ENCODE measurements at regions not wholly inside any gene's neighbourhood (a gene's known extent, or its start where the extent isn't known, plus 50 kb on each side); places are given as distances from the start of the nearest gene placed in this dataset.

- TF ChIP-seq, protein P1, sequence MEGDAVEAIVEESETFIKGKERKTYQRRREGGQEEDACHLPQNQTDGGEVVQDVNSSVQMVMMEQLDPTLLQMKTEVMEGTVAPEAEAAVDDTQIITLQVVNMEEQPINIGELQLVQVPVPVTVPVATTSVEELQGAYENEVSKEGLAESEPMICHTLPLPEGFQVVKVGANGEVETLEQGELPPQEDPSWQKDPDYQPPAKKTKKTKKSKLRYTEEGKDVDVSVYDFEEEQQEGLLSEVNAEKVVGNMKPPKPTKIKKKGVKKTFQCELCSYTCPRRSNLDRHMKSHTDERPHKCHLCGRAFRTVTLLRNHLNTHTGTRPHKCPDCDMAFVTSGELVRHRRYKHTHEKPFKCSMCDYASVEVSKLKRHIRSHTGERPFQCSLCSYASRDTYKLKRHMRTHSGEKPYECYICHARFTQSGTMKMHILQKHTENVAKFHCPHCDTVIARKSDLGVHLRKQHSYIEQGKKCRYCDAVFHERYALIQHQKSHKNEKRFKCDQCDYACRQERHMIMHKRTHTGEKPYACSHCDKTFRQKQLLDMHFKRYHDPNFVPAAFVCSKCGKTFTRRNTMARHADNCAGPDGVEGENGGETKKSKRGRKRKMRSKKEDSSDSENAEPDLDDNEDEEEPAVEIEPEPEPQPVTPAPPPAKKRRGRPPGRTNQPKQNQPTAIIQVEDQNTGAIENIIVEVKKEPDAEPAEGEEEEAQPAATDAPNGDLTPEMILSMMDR (IDR thresholded peaks at IDR 0.05; ENCODE audit: low read length), result no peak
- TF ChIP-seq EZH2 (optimal IDR thresholded peaks at IDR 0.05; ENCODE audit: low read depth, low read length) (no peak), EZH2phosphoT487 (IDR thresholded peaks at IDR 0.05; ENCODE audit: low read length) (no peak)
Observed at GRCh38 chr20:11499101-11499634, 418.5 kb upstream of the BTBD3 start.
